ENCODE measurements at regions not wholly inside any gene's neighbourhood (a gene's known extent, or its start where the extent isn't known, plus 50 kb on each side); places are given as distances from the start of the nearest gene placed in this dataset.
"Not testable (repeated sequence)": the region's sequence is repeated elsewhere in the genome, so short reads cannot be mapped to it uniquely, and the experiment has no call there.

DNA sequence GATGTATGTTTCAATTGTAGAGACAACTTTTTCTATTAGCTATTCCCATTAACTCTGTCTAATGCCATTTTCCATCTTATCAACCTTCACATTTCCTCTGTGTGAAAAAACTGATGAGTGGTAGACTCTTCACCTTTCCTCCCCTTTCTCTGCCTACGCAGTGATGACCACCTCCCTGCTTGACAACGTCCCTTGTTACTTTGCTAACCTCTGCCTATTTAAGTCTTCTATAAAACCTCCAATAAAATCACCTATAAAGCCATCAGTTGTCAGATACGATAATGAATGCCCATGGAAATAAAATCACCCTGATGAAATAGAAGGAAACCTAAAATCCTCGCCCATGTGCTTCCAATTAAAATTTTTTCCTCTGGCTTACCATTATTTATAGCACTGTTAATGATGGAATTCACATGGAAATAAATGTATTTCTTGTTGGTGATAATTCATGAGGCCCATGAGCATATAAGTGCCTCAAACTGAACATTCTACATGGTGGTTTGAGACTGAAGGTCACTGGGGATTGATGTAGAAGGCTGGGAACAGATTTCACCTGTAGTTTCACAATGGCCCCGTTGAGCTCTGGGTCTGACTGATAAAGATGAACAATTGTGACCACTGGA, 1454.0 kb upstream of the SEL1L start:
- DNase-seq (ENCODE audit: low spot score) = no peak
- in situ Hi-C loops (cut with MboI; ENCODE audit: low sequenced_read_pairs, unreplicated experiment) = no loop called here
- TF ChIP-seq, protein P1, sequence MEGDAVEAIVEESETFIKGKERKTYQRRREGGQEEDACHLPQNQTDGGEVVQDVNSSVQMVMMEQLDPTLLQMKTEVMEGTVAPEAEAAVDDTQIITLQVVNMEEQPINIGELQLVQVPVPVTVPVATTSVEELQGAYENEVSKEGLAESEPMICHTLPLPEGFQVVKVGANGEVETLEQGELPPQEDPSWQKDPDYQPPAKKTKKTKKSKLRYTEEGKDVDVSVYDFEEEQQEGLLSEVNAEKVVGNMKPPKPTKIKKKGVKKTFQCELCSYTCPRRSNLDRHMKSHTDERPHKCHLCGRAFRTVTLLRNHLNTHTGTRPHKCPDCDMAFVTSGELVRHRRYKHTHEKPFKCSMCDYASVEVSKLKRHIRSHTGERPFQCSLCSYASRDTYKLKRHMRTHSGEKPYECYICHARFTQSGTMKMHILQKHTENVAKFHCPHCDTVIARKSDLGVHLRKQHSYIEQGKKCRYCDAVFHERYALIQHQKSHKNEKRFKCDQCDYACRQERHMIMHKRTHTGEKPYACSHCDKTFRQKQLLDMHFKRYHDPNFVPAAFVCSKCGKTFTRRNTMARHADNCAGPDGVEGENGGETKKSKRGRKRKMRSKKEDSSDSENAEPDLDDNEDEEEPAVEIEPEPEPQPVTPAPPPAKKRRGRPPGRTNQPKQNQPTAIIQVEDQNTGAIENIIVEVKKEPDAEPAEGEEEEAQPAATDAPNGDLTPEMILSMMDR (IDR thresholded peaks at IDR 0.05; ENCODE audit: borderline replicate concordance, control extremely low read depth, extremely low read depth, insufficient read depth, missing control alignments) = no peak

DNA sequence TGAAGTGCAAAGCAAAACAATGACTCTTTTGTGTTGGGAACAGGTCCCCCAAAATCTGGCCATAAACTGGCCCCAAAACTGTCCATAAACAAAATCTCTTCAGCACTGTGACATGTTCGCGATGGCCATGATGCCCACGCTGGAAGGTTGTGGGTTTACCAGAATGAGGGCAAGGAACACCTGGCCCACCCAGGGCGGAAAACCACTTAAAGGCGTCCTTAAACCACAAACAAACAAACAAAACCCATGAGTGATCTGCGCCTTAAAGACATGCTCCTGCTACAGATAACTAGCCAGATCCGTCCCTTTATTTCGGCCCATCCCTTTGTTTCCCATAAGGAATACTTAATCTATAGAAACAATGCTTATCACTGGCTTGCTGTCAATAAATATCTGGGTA, 1460.9 kb upstream of the SEL1L start:
- in situ Hi-C loops (cut with MboI; ENCODE audit: low sequenced_read_pairs, unreplicated experiment); DNase-seq (ENCODE audit: low spot score): not testable (repeated sequence)

GRCh38 chr14:82999802-83000201, 1466.1 kb upstream of the SEL1L start:
- no peak for DNase-seq (ENCODE audit: low spot score)
- TF ChIP-seq, protein P1 (IDR thresholded peaks at IDR 0.05; ENCODE audit: borderline replicate concordance, control extremely low read depth, extremely low read depth, insufficient read depth, missing control alignments) = no peak
- in situ Hi-C loops (cut with MboI; ENCODE audit: low sequenced_read_pairs, unreplicated experiment) = no loop called here

- TF ChIP-seq, protein P1 (IDR thresholded peaks at IDR 0.05; ENCODE audit: borderline replicate concordance, control extremely low read depth, extremely low read depth, insufficient read depth, missing control alignments) = no peak
- no peak for DNase-seq (ENCODE audit: low spot score)
- in situ Hi-C loops (cut with MboI; ENCODE audit: low sequenced_read_pairs, unreplicated experiment) = no loop called here
Measured at GRCh38 chr14:83004456-83005006, 1470.9 kb upstream of the SEL1L start.

GRCh38 chr14:83006121-83006670, 1472.5 kb upstream of the SEL1L start:
- in situ Hi-C loops (cut with MboI; ENCODE audit: low sequenced_read_pairs, unreplicated experiment) = no loop called here
- DNase-seq (ENCODE audit: low spot score) = no peak
- TF ChIP-seq, protein P1 (IDR thresholded peaks at IDR 0.05; ENCODE audit: borderline replicate concordance, control extremely low read depth, extremely low read depth, insufficient read depth, missing control alignments) = no peak

- in situ Hi-C loops (cut with MboI; ENCODE audit: low sequenced_read_pairs, unreplicated experiment) = not testable (repeated sequence)
Measured at GRCh38 chr14:83007052-83007451, 1473.4 kb upstream of the SEL1L start.

GRCh38 chr14:83007641-83008225, 1474.1 kb upstream of the SEL1L start:
- in situ Hi-C loops (cut with MboI; ENCODE audit: low sequenced_read_pairs, unreplicated experiment) = no loop called here
- TF ChIP-seq, protein P1 (IDR thresholded peaks at IDR 0.05; ENCODE audit: borderline replicate concordance, control extremely low read depth, extremely low read depth, insufficient read depth, missing control alignments) = no peak
- DNase-seq (ENCODE audit: low spot score) = no peak

More at GRCh38 chr14:83007052-83007451, 1473.4 kb upstream of the SEL1L start:
- not testable (repeated sequence) for DNase-seq (ENCODE audit: low spot score)

All from GM13976 (cell line).